ENCODE measurements at regions not wholly inside any gene's neighbourhood (a gene's known extent, or its start where the extent isn't known, plus 50 kb on each side); places are given as distances from the start of the nearest gene placed in this dataset.

- H3K79me2 ChIP-seq (ENCODE audit: insufficient read depth), result no peaks in the 10 kb centered on the region
- H3F3A ChIP-seq (replicated peaks; ENCODE audit: insufficient read depth), result no peaks in the 10 kb centered on the region
- no peaks in the 10 kb centered on the region for H4K20me1 ChIP-seq (ENCODE audit: insufficient read depth)
- H3K36me3 ChIP-seq (replicated peaks in 1 of 2; ENCODE audit: control insufficient read depth in 1 of 2, insufficient read depth in 2 of 2, low read length in 1 of 2), result no peaks in the 10 kb centered on the region
- no peak for TF ChIP-seq MAX (IDR thresholded peaks at IDR 0.05; ENCODE audit: low read depth)
- no peak for TF ChIP-seq YY1 (IDR thresholded peaks at IDR 0.05; ENCODE audit: low read depth)
- no peak for TF ChIP-seq EP300 (IDR thresholded peaks at IDR 0.05; ENCODE audit: borderline replicate concordance in 1 of 2, low read depth in 1 of 2, low read length in 1 of 2)
- TF ChIP-seq, protein P1, sequence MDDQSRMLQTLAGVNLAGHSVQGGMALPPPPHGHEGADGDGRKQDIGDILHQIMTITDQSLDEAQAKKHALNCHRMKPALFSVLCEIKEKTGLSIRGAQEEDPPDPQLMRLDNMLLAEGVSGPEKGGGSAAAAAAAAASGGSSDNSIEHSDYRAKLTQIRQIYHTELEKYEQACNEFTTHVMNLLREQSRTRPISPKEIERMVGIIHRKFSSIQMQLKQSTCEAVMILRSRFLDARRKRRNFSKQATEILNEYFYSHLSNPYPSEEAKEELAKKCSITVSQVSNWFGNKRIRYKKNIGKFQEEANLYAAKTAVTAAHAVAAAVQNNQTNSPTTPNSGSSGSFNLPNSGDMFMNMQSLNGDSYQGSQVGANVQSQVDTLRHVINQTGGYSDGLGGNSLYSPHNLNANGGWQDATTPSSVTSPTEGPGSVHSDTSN (IDR thresholded peaks at IDR 0.05), result no peak
- no peak for TF ChIP-seq ZBTB33 (IDR thresholded peaks at IDR 0.05; ENCODE audit: borderline replicate concordance, low read depth)
- TF ChIP-seq, protein P2, sequence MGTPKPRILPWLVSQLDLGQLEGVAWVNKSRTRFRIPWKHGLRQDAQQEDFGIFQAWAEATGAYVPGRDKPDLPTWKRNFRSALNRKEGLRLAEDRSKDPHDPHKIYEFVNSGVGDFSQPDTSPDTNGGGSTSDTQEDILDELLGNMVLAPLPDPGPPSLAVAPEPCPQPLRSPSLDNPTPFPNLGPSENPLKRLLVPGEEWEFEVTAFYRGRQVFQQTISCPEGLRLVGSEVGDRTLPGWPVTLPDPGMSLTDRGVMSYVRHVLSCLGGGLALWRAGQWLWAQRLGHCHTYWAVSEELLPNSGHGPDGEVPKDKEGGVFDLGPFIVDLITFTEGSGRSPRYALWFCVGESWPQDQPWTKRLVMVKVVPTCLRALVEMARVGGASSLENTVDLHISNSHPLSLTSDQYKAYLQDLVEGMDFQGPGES (IDR thresholded peaks at IDR 0.05; ENCODE audit: low read depth, low read length), result no peak
- no peak for TF ChIP-seq GABPA (IDR thresholded peaks at IDR 0.05; ENCODE audit: low read depth)
- TF ChIP-seq, protein P3, sequence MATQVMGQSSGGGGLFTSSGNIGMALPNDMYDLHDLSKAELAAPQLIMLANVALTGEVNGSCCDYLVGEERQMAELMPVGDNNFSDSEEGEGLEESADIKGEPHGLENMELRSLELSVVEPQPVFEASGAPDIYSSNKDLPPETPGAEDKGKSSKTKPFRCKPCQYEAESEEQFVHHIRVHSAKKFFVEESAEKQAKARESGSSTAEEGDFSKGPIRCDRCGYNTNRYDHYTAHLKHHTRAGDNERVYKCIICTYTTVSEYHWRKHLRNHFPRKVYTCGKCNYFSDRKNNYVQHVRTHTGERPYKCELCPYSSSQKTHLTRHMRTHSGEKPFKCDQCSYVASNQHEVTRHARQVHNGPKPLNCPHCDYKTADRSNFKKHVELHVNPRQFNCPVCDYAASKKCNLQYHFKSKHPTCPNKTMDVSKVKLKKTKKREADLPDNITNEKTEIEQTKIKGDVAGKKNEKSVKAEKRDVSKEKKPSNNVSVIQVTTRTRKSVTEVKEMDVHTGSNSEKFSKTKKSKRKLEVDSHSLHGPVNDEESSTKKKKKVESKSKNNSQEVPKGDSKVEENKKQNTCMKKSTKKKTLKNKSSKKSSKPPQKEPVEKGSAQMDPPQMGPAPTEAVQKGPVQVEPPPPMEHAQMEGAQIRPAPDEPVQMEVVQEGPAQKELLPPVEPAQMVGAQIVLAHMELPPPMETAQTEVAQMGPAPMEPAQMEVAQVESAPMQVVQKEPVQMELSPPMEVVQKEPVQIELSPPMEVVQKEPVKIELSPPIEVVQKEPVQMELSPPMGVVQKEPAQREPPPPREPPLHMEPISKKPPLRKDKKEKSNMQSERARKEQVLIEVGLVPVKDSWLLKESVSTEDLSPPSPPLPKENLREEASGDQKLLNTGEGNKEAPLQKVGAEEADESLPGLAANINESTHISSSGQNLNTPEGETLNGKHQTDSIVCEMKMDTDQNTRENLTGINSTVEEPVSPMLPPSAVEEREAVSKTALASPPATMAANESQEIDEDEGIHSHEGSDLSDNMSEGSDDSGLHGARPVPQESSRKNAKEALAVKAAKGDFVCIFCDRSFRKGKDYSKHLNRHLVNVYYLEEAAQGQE (IDR thresholded peaks at IDR 0.05; ENCODE audit: low read depth, low read length), result no peak
- TF ChIP-seq TAF1 (IDR thresholded peaks at IDR 0.05; ENCODE audit: borderline replicate concordance, low read depth, low read length), result no peak
- no peak for TF ChIP-seq RAD21 (IDR thresholded peaks at IDR 0.05; ENCODE audit: low read length)
- TF ChIP-seq GATA2 (CRISPR knock-in tag; IDR thresholded peaks at IDR 0.05), result no peak
- no peak for TF ChIP-seq ELF1 (IDR thresholded peaks at IDR 0.05)
- TF ChIP-seq POLR2AphosphoS5 (IDR thresholded peaks at IDR 0.05; ENCODE audit: low read depth, low read length), result no peak
- no peak for TF ChIP-seq JUND (IDR thresholded peaks at IDR 0.05)
- no peak for TF ChIP-seq FOXM1 (IDR thresholded peaks at IDR 0.05; ENCODE audit: low read depth)
- TF ChIP-seq SIN3A (IDR thresholded peaks at IDR 0.05; ENCODE audit: borderline replicate concordance, low read depth, low read length), result no peak
- no peaks in the 10 kb centered on the region for H3K9me2 ChIP-seq
- no peak for DNase-seq
- no peak overlapping the region for H2AFZ ChIP-seq (ENCODE audit: low read depth)
- H3K27me3 ChIP-seq (ENCODE audit: insufficient read depth), result no peaks in the 10 kb centered on the region
- H3K9ac ChIP-seq, result no peak overlapping the region
- H3K27ac ChIP-seq (ENCODE audit: low read depth in 2 of 2, low read length in 1 of 2), result no peak overlapping the region
- no peaks in the 10 kb centered on the region for H3K9me3 ChIP-seq
- no peak overlapping the region for H3K4me2 ChIP-seq
- H3K4me3 ChIP-seq (ENCODE audit: low read depth in 2 of 2, low read length in 1 of 2), result no peak overlapping the region
- ChIA-PET CTCF (interaction anchor here (0.8 kb wide), 1 partner anchor 17 kb away, joined by 3 read pairs; no protein-coding TSS in a partner anchor), POLR2A (no interaction called here)
- H3K4me1 ChIP-seq (ENCODE audit: control insufficient read depth in 1 of 2, insufficient read depth in 2 of 2, low read depth in 1 of 2, low read length in 1 of 2), result no peaks in the 10 kb centered on the region; a peak in 1 of 4 replicates
- 23% methylated on average over 3 of the region's 3 CpGs for WGBS (ENCODE audit: low lambda C conversion rate)
Measured at GRCh38 chr2:192535956-192536921, 341.5 kb upstream of the TMEFF2 start.
